Epithelial cell of proximal tubule (primary cell): ENCODE measurements at regions not wholly inside any gene's neighbourhood (a gene's known extent, or its start where the extent isn't known, plus 50 kb on each side); places are given as distances from the start of the nearest gene placed in this dataset.
A peak's percentile ranks its signal among the peaks of the same experiment; 100 is the strongest.

ENCODE experiments used
- DNase-seq: peaks from one replicate; pipeline ENCODE4 v3.0.0-alpha.2; 2011; ENCODE audit warnings: low read depth
- H3K4me3 ChIP-seq: 2 replicates; pipeline ENCODE4 v1.5.1; 2011; ENCODE audit warnings: low read depth, mild to moderate bottlenecking, low read length
- TF ChIP-seq, protein P1 (sequence below): conservative IDR thresholded peaks from 2 replicates; pipeline ENCODE4 v1.5.1; 2012; ENCODE audit warnings: low read depth, mild to moderate bottlenecking, low read length

DNA sequence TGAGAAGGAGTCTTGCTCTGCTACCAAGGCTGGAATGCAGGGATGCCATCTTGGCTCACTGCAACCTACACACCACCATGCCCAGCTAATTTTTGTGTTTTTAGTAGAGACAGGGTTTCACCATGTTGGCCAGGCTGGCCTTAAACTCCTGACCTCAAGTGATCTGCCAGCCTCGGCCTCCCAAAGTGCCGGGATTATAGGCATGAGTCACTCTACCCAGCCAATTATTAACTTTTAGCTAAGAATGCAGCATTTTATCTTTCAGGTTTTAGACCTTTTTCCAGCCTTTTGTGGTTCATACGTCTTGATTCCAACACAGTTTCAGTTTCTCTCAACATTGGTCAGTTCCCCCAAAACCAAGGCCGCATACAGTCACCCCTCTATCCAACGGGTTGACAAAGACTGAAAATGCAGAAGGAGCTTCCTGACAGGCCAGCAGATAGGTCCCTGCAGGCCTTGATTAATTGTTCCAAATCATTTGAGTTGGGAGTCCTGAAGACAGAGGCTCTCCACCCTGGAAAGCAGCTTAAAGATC, 262.2 kb upstream of the KLHL29 start:
- peak; percentile 46 for DNase-seq
- TF ChIP-seq, protein P1, sequence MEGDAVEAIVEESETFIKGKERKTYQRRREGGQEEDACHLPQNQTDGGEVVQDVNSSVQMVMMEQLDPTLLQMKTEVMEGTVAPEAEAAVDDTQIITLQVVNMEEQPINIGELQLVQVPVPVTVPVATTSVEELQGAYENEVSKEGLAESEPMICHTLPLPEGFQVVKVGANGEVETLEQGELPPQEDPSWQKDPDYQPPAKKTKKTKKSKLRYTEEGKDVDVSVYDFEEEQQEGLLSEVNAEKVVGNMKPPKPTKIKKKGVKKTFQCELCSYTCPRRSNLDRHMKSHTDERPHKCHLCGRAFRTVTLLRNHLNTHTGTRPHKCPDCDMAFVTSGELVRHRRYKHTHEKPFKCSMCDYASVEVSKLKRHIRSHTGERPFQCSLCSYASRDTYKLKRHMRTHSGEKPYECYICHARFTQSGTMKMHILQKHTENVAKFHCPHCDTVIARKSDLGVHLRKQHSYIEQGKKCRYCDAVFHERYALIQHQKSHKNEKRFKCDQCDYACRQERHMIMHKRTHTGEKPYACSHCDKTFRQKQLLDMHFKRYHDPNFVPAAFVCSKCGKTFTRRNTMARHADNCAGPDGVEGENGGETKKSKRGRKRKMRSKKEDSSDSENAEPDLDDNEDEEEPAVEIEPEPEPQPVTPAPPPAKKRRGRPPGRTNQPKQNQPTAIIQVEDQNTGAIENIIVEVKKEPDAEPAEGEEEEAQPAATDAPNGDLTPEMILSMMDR, result no peak
- peak overlapping the region; percentile 37 for H3K4me3 ChIP-seq

- TF ChIP-seq, protein P1, result no peak
- H3K4me3 ChIP-seq, result no peak overlapping the region
- no peak for DNase-seq
Measured at GRCh38 chr2:23123686-23124085, 261.3 kb upstream of the KLHL29 start.

GRCh38 chr2:23124214-23124750, 260.7 kb upstream of the KLHL29 start:
- TF ChIP-seq, protein P1, result no peak
- no peak for DNase-seq
- H3K4me3 ChIP-seq, result no peak overlapping the region

DNA sequence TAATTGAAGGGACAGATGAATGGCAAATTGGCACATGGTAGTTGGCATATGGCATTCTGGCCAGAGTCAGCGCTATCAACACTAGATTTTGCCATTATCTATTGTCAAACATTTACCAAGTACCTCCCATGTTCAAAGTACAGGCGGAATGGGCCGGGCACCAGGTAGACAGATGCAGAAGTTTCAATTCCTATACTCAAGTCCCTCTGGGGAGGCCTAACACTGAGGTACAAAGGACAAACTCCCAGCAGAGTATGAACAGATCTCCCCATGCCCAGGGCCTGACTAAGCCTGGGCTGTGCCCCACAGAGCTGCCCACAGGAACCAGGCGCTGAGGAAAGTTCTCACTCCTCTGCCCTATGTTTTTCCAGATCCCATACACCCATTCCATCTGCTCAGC, 257.5 kb upstream of the KLHL29 start:
- H3K4me3 ChIP-seq, result no peak overlapping the region
- TF ChIP-seq, protein P1, result no peak
- DNase-seq, result no peak

GRCh38 chr2:23128684-23129292, 256.2 kb upstream of the KLHL29 start:
- DNase-seq, result no peak
- no peak overlapping the region for H3K4me3 ChIP-seq
- TF ChIP-seq, protein P1, result no peak

- H3K4me3 ChIP-seq, result no peak overlapping the region
- DNase-seq, result no peak
- TF ChIP-seq, protein P1, result no peak
Measured at GRCh38 chr2:23131066-23131575, 253.9 kb upstream of the KLHL29 start.
